ENCODE measurements at regions not wholly inside any gene's neighbourhood (a gene's known extent, or its start where the extent isn't known, plus 50 kb on each side); places are given as distances from the start of the nearest gene placed in this dataset.
A peak's percentile ranks its signal among the peaks of the same experiment; 100 is the strongest.

GRCh38 chr18:55886886-55887285, 298.9 kb upstream of the TCF4 start:
- no peaks in the 10 kb centered on the region for H3K4me1 ChIP-seq (ENCODE audit: control insufficient read depth, insufficient read depth, low read length)
- intact Hi-C loops (cut with DNase I), result no loop called here
- DNase-seq, result no peak
- H3K4me3 ChIP-seq (ENCODE audit: low read length), result no peak overlapping the region
- ATAC-seq, result no peak
- 83% methylated on average over 4 of the region's 4 CpGs for WGBS
- H3K27ac ChIP-seq (ENCODE audit: low read length), result no peak overlapping the region
- H3K9me3 ChIP-seq (ENCODE audit: control insufficient read depth, low read length), result no peaks in the 10 kb centered on the region
- H3K27me3 ChIP-seq (ENCODE audit: control insufficient read depth, insufficient read depth), result no peaks in the 10 kb centered on the region

GRCh38 chr18:55884498-55884897, 296.5 kb upstream of the TCF4 start:
- Histone ChIP-seq H3K27me3 (ENCODE audit: control insufficient read depth, insufficient read depth) (no peaks in the 10 kb centered on the region), H3K9me3 (ENCODE audit: control insufficient read depth, low read length) (no peaks in the 10 kb centered on the region), H3K4me3 (ENCODE audit: low read length) (no peak overlapping the region), H3K4me1 (ENCODE audit: control insufficient read depth, insufficient read depth, low read length) (no peaks in the 10 kb centered on the region), H3K27ac (ENCODE audit: low read length) (no peak overlapping the region)
- 54% methylated on average over 2 of the region's 2 CpGs for WGBS
- no peak for ATAC-seq
- no peak for DNase-seq
- intact Hi-C loops (cut with DNase I), result no loop called here

- 96% methylated on average over 8 of the region's 8 CpGs for WGBS
- no peaks in the 10 kb centered on the region for H3K27me3 ChIP-seq (ENCODE audit: control insufficient read depth, insufficient read depth)
- intact Hi-C loops (cut with DNase I), result no loop called here
Observed at GRCh38 chr18:55880617-55881016, 292.6 kb upstream of the TCF4 start.

GRCh38 chr18:55879331-55879730, 291.3 kb upstream of the TCF4 start:
- intact Hi-C loops (cut with DNase I), result no loop called here
- Histone ChIP-seq H3K27ac (ENCODE audit: low read length) (no peak overlapping the region), H3K4me1 (ENCODE audit: control insufficient read depth, insufficient read depth, low read length) (peaks cover 5% of the 10 kb centered on the region), H3K27me3 (ENCODE audit: control insufficient read depth, insufficient read depth) (no peaks in the 10 kb centered on the region), H3K4me3 (ENCODE audit: low read length) (no peak overlapping the region), H3K9me3 (ENCODE audit: control insufficient read depth, low read length) (no peaks in the 10 kb centered on the region)
- no peak for DNase-seq
- no peak for ATAC-seq
- WGBS, result 39% methylated on average over 2 of the region's 2 CpGs

More at GRCh38 chr18:55880617-55881016, 292.6 kb upstream of the TCF4 start:
- H3K27ac ChIP-seq (ENCODE audit: low read length), result no peak overlapping the region
- peaks cover under 1% of the 10 kb centered on the region for H3K4me1 ChIP-seq (ENCODE audit: control insufficient read depth, insufficient read depth, low read length)
- no peak for ATAC-seq
- H3K9me3 ChIP-seq (ENCODE audit: control insufficient read depth, low read length), result no peaks in the 10 kb centered on the region
- no peak for DNase-seq
- H3K4me3 ChIP-seq (ENCODE audit: low read length), result no peak overlapping the region

GRCh38 chr18:55878224-55878623, 290.2 kb upstream of the TCF4 start:
- ATAC-seq (no peak), DNase-seq (no peak)
- no peaks in the 10 kb centered on the region for H3K9me3 ChIP-seq (ENCODE audit: control insufficient read depth, low read length)
- no peak overlapping the region for H3K27ac ChIP-seq (ENCODE audit: low read length)
- no peak overlapping the region for H3K4me3 ChIP-seq (ENCODE audit: low read length)
- intact Hi-C loops (cut with DNase I), result no loop called here
- peaks cover 5% of the 10 kb centered on the region for H3K4me1 ChIP-seq (ENCODE audit: control insufficient read depth, insufficient read depth, low read length)
- WGBS, result 78% methylated on average over 1 of the region's 1 CpG
- no peaks in the 10 kb centered on the region for H3K27me3 ChIP-seq (ENCODE audit: control insufficient read depth, insufficient read depth)

GRCh38 chr18:55877321-55877720, 289.3 kb upstream of the TCF4 start:
- intact Hi-C loops (cut with DNase I), result no loop called here

DNA sequence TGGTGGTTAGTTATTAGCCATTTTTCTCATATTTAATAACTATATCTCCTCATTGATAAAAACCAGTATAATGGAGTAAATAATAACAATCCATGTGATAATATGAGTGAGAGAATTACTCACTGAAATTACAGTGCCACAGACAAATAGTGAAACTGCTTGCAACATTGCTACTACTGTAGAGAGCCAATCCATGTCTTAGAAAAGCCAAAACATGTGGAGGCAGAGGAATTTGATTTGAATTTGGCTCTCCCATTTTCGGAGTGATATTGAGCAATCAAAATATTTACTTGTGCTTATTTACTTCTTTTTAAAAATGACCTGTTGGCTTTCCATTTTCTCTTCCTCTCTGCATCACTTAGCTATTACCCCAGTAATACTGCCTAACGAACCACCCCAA, 288.3 kb upstream of the TCF4 start:
- ATAC-seq, result no peak
- intact Hi-C loops (cut with DNase I), result no loop called here

More at GRCh38 chr18:55877321-55877720, 289.3 kb upstream of the TCF4 start:
- ATAC-seq, result no peak
- no peak for DNase-seq
- WGBS, result 97% methylated on average over 1 of the region's 1 CpG
- H3K4me3 ChIP-seq (ENCODE audit: low read length), result no peak overlapping the region
- peaks cover 5% of the 10 kb centered on the region for H3K4me1 ChIP-seq (ENCODE audit: control insufficient read depth, insufficient read depth, low read length)
- no peaks in the 10 kb centered on the region for H3K9me3 ChIP-seq (ENCODE audit: control insufficient read depth, low read length)
- no peak overlapping the region for H3K27ac ChIP-seq (ENCODE audit: low read length)
- H3K27me3 ChIP-seq (ENCODE audit: control insufficient read depth, insufficient read depth), result no peaks in the 10 kb centered on the region

GRCh38 chr18:55875371-55875901, 287.4 kb upstream of the TCF4 start:
- DNase-seq (no peak), ATAC-seq (peak in 1 of 2 donors; percentile 45)
- peaks cover 5% of the 10 kb centered on the region for H3K4me1 ChIP-seq (ENCODE audit: control insufficient read depth, insufficient read depth, low read length)
- no peak overlapping the region for H3K4me3 ChIP-seq (ENCODE audit: low read length)
- no peak overlapping the region for H3K27ac ChIP-seq (ENCODE audit: low read length)
- no peaks in the 10 kb centered on the region for H3K27me3 ChIP-seq (ENCODE audit: control insufficient read depth, insufficient read depth)
- H3K9me3 ChIP-seq (ENCODE audit: control insufficient read depth, low read length), result no peaks in the 10 kb centered on the region
- intact Hi-C loops (cut with DNase I), result no loop called here
- WGBS, result 37% methylated on average over 3 of the region's 3 CpGs

More for the DNA sequence above, 288.3 kb upstream of the TCF4 start:
- Histone ChIP-seq H3K27me3 (ENCODE audit: control insufficient read depth, insufficient read depth) (no peaks in the 10 kb centered on the region), H3K27ac (ENCODE audit: low read length) (no peak overlapping the region), H3K4me1 (ENCODE audit: control insufficient read depth, insufficient read depth, low read length) (peaks cover 5% of the 10 kb centered on the region), H3K4me3 (ENCODE audit: low read length) (no peak overlapping the region), H3K9me3 (ENCODE audit: control insufficient read depth, low read length) (no peaks in the 10 kb centered on the region)
- 82% methylated on average over 2 of the region's 2 CpGs for WGBS
- no peak for DNase-seq

DNA sequence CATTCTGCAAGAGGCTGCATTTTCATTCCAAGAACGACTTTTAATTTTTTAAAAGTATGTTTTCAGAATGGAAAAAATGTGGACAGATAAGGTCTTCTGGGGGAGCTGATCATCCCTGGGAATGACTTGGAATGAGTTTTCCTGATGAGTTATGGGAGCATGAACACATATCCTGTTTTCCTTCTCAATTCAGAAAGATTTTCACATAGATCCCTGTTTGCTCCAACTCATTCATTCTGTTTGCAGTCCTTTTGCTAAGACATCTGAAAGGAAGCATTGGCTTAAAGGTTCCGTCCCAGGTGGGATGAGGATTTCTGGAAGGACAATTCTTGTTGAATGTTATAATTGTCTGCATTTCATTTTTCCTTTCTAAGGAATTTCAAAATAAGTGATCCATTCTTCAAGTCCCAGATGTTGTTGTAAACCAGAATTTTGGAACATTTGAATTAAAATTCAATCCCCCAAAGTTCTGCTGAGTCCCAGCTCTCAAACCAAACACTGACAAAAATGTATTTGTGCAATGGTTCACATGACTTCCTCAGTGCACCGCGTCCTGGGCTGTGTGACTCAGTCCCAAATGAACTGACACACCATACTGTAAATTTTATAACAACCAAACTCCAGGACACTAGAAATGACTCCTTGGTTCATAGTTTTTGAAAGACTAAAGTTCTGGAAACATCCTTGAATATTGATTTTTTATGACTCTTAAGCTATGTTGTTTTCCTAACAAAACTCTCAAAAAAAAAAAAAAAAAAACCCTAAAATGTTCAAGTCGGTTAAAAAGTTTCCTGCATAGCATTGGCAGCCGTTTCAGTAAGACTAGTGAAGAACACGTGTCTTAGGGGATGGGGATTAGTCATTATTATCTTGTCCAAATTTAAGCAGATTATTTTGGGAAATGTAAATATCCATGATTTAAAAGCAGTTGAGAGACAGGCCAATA, 281.8 kb upstream of the TCF4 start:
- no peaks in the 10 kb centered on the region for H3K4me1 ChIP-seq (ENCODE audit: control insufficient read depth, insufficient read depth, low read length)
- DNase-seq (peak; percentile 20 to 70 (median 27)), ATAC-seq (peak; percentile 52 to 65)
- no peak overlapping the region for H3K27ac ChIP-seq (ENCODE audit: low read length)
- H3K4me3 ChIP-seq (ENCODE audit: low read length), result no peak overlapping the region
- no peaks in the 10 kb centered on the region for H3K9me3 ChIP-seq (ENCODE audit: control insufficient read depth, low read length)
- no peaks in the 10 kb centered on the region for H3K27me3 ChIP-seq (ENCODE audit: control insufficient read depth, insufficient read depth)
- intact Hi-C loops (cut with DNase I), result loop anchor here in 1 of 4 donors (5.0 kb wide), 1 partner anchor 453 kb away; no protein-coding TSS in a partner anchor
- 40% methylated on average over 7 of the region's 7 CpGs for WGBS

- Histone ChIP-seq H3K9me3 (ENCODE audit: control insufficient read depth, low read length) (no peaks in the 10 kb centered on the region), H3K4me1 (ENCODE audit: control insufficient read depth, insufficient read depth, low read length) (no peaks in the 10 kb centered on the region), H3K27me3 (ENCODE audit: control insufficient read depth, insufficient read depth) (no peaks in the 10 kb centered on the region), H3K4me3 (ENCODE audit: low read length) (no peak overlapping the region), H3K27ac (ENCODE audit: low read length) (no peak overlapping the region)
- intact Hi-C loops (cut with DNase I), result loop anchor here in 1 of 4 donors (5.0 kb wide), 1 partner anchor 452 kb away; no protein-coding TSS in a partner anchor
- ATAC-seq (no peak), DNase-seq (no peak)
- WGBS, result 94% methylated on average over 1 of the region's 1 CpG
Observed at GRCh38 chr18:55868909-55869308, 280.9 kb upstream of the TCF4 start.

- intact Hi-C loops (cut with DNase I), result loop anchor here in 1 of 4 donors (5.0 kb wide), 1 partner anchor 450 kb away; no protein-coding TSS in a partner anchor
- no peak overlapping the region for H3K27ac ChIP-seq (ENCODE audit: low read length)
- no peak overlapping the region for H3K4me3 ChIP-seq (ENCODE audit: low read length)
- DNase-seq, result no peak
- no peaks in the 10 kb centered on the region for H3K27me3 ChIP-seq (ENCODE audit: control insufficient read depth, insufficient read depth)
- H3K4me1 ChIP-seq (ENCODE audit: control insufficient read depth, insufficient read depth, low read length), result no peaks in the 10 kb centered on the region
- peak in 1 of 2 donors; percentile 48 for ATAC-seq
- WGBS, result 71% methylated on average over 7 of the region's 7 CpGs
- no peaks in the 10 kb centered on the region for H3K9me3 ChIP-seq (ENCODE audit: control insufficient read depth, low read length)
Observed at GRCh38 chr18:55866886-55867285, 278.9 kb upstream of the TCF4 start.
